ENCODE measurements at regions not wholly inside any gene's neighbourhood (a gene's known extent, or its start where the extent isn't known, plus 50 kb on each side); places are given as distances from the start of the nearest gene placed in this dataset.
"Not testable (repeated sequence)": the region's sequence is repeated elsewhere in the genome, so short reads cannot be mapped to it uniquely, and the experiment has no call there.

DNA sequence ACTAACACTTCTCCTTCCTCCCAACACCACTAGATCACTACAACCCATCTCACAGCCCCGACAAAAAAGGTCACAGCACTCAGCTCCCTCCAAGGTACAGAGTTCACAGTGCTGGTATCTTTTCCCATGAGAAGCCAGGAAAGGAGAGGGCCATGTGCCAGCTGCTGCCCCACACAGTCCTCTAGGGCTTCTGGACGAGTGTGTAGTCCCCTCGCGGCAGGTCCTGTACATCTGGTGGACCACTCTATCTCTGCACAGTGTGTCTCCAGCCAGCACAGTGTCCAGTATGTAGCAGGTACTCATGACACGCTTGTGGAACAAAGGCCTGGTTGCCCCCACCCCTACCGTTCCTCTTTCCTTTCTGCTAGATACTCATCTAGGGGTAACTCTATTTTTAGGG is 134.4 kb upstream of the FOXN3 start:
- WGBS = 80% methylated on average over 3 of the region's 6 CpGs

GRCh38 chr14:89550821-89551220 is 133.8 kb upstream of the FOXN3 start:
- H3K36me3 ChIP-seq = no peaks in the 10 kb centered on the region
- H3K27me3 ChIP-seq = no peaks in the 10 kb centered on the region
- no peaks in the 10 kb centered on the region for H3K4me1 ChIP-seq
- WGBS = 69% methylated on average over 8 of the region's 8 CpGs
- DNase-seq (ENCODE audit: low spot score in 2 of 2) = no peak
- no peak overlapping the region for H3K4me3 ChIP-seq
- TF ChIP-seq EP300 (IDR thresholded peaks at IDR 0.05) (no peak), POLR2A (IDR thresholded peaks at IDR 0.05) (no peak), CTCF (IDR thresholded peaks at IDR 0.05) (no peak), POLR2AphosphoS5 (IDR thresholded peaks at IDR 0.05) (no peak)
- H3K27ac ChIP-seq = no peak overlapping the region
- no peaks in the 10 kb centered on the region for H3K9me3 ChIP-seq

More for the DNA sequence above, 134.4 kb upstream of the FOXN3 start:
- Histone ChIP-seq H3K4me3 (no peak overlapping the region), H3K4me1 (no peaks in the 10 kb centered on the region), H3K9me3 (no peaks in the 10 kb centered on the region), H3K27ac (no peak overlapping the region), H3K36me3 (no peaks in the 10 kb centered on the region), H3K27me3 (no peaks in the 10 kb centered on the region)
- TF ChIP-seq POLR2A (IDR thresholded peaks at IDR 0.05) (no peak), POLR2AphosphoS5 (IDR thresholded peaks at IDR 0.05) (no peak), EP300 (IDR thresholded peaks at IDR 0.05) (no peak), CTCF (IDR thresholded peaks at IDR 0.05) (no peak)
- DNase-seq (ENCODE audit: low spot score in 2 of 2) = no peak

- H3K9me3 ChIP-seq = no peaks in the 10 kb centered on the region
- no peak for DNase-seq (ENCODE audit: low spot score in 2 of 2)
- TF ChIP-seq POLR2AphosphoS5 (IDR thresholded peaks at IDR 0.05) (no peak), CTCF (IDR thresholded peaks at IDR 0.05) (no peak), EP300 (IDR thresholded peaks at IDR 0.05) (no peak), POLR2A (IDR thresholded peaks at IDR 0.05) (no peak)
- no peaks in the 10 kb centered on the region for H3K36me3 ChIP-seq
- WGBS = 84% methylated on average over 12 of the region's 12 CpGs
- no peaks in the 10 kb centered on the region for H3K27me3 ChIP-seq
- no peak overlapping the region for H3K27ac ChIP-seq
- H3K4me1 ChIP-seq = no peaks in the 10 kb centered on the region
- H3K4me3 ChIP-seq = no peak overlapping the region
Observed at GRCh38 chr14:89549381-89550125, 132.5 kb upstream of the FOXN3 start.

DNA sequence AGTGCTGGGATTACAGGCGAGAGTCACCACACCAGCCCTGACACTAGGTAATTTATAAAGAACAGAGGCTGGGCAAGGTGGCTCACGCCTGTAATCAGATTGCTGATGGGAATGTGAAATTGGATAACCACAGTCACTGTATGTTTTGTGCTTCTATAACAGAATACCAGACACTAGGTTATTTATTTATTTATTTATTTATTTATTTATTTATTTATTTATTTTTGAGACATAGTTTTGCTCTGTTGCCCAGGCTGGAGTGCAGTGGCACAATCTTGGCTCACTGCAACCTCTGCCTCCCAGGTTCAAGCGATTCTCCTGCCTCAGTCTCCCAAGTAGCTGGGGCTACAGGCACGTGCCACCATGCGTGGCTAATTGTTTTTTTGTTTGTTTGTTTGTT is 130.0 kb upstream of the FOXN3 start:
- not testable (repeated sequence) for H3K27ac ChIP-seq; H3K36me3 ChIP-seq; H3K27me3 ChIP-seq; DNase-seq (ENCODE audit: low spot score in 2 of 2); H3K4me1 ChIP-seq; H3K4me3 ChIP-seq; H3K9me3 ChIP-seq
- WGBS = 97% methylated on average over 5 of the region's 5 CpGs

- Histone ChIP-seq H3K4me3 (no peak overlapping the region), H3K9me3 (no peaks in the 10 kb centered on the region), H3K36me3 (no peaks in the 10 kb centered on the region), H3K27ac (no peak overlapping the region), H3K4me1 (no peaks in the 10 kb centered on the region), H3K27me3 (no peaks in the 10 kb centered on the region)
- no peak for DNase-seq (ENCODE audit: low spot score in 2 of 2)
- WGBS = 70% methylated on average over 6 of the region's 6 CpGs
- TF ChIP-seq EP300 (IDR thresholded peaks at IDR 0.05) (no peak), POLR2AphosphoS5 (IDR thresholded peaks at IDR 0.05) (no peak), CTCF (IDR thresholded peaks at IDR 0.05) (no peak), POLR2A (IDR thresholded peaks at IDR 0.05) (no peak)
Observed at GRCh38 chr14:89544636-89545301, 127.7 kb upstream of the FOXN3 start.

Measured in suprapubic skin (tissue), 4 donors.